Spleen (tissue), 7 donors: ENCODE measurements at regions not wholly inside any gene's neighbourhood (a gene's known extent, or its start where the extent isn't known, plus 50 kb on each side); places are given as distances from the start of the nearest gene placed in this dataset.

Experiments
- CTCF ChIP-seq, 11 experiments: fragments of 200-600 bp in 7 of 11; fragments of 450-650 bp in 4 of 11; sonication (generic) in 4 of 11; IDR thresholded peaks in 8 of 11; conservative IDR thresholded peaks in 3 of 11; 1 replicate in 7 of 11; 2 replicates in 4 of 11; pipeline versions ENCODE4 v1.4.0 to v1.8.0; 2016 to 2021; ENCODE audit warnings: antibody characterized with exemption in 11 of 11, inconsistent platforms in 4 of 11, mild to moderate bottlenecking in 1 of 11
- POLR2A ChIP-seq, 3 donors: fragments of 450-650 bp; IDR thresholded peaks; one replicate each; pipeline ENCODE4 v1.5.1; 2017; ENCODE audit warnings: antibody characterized with exemption in 3 of 3, mild to moderate bottlenecking in 1 of 3
- donor health status: DM: no; HTN: no; CAD: no; lungs with moderate emphysema.
- donor health status: DM: no; HTN: no; CAD: no.
- donor health status: DM: no; HTN: no; CAD: no.

- TF ChIP-seq CTCF (IDR thresholded peaks at IDR 0.05 in 8 of 11, conservative IDR thresholded peaks at IDR 0.05 in 3 of 11): no peak
- no peak for TF ChIP-seq POLR2A (IDR thresholded peaks at IDR 0.05)
Measured at GRCh38 chr4:119678761-119679160, 50.2 kb upstream of the PDE5A start.
